ENCODE measurements at regions not wholly inside any gene's neighbourhood (a gene's known extent, or its start where the extent isn't known, plus 50 kb on each side); places are given as distances from the start of the nearest gene placed in this dataset.

DNA sequence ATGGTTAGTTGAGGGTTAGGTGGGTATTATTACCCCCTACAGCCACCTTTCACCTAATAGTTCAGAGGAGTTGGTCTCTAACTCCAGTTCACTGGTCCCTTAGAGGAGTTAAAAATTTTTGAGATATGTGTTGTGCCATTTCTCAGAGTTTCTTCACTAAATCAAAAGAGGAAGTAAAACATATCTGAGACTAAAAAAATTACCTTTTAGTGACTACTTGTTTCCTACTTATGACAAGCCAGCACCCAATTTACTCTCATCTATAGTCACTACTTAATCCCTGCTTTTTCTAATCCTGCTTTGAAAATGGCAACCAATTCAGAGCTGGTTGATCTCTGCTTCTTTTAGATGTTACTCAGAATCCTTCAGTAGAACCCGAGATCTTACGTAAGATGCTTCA lies 1316.8 kb upstream of the B3GALT2 start:
- DNase-seq = no peak
- no peak for TF ChIP-seq CTCF (IDR thresholded peaks at IDR 0.05)
- Mint-ChIP-seq H3K4me3 (no peak overlapping the region), H3K4me1 (no peaks in the 10 kb centered on the region), H3K9me3 (no peaks in the 10 kb centered on the region), H3K27ac (no peak overlapping the region), H3K27me3 (ENCODE audit: low read depth, poor library complexity) (no peaks in the 10 kb centered on the region), H3K36me3 (ENCODE audit: low read depth) (no peaks in the 10 kb centered on the region)

DNA sequence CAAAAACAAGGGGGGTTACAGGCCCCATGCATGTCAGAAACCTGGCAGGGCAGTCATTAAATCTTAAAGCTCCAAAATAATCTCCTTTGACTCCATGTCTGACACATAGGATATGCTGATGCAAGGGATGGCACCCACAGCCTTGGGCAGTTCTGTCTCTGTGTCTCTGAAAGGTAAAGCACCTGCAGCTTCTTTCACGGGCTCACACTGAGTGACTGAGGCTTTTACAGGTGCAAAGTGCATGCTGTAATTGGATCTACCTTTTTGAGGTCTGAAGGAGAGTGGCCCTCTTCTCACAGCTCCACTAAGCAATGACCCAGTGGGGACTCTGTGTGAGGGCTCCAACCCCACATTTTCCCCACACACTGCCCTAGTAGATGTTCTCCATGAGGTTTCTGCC lies 1309.0 kb upstream of the B3GALT2 start:
- H3K9me3 Mint-ChIP-seq = peaks cover 7% of the 10 kb centered on the region
- DNase-seq = no peak
- no peak overlapping the region for H3K27ac Mint-ChIP-seq
- no peak for TF ChIP-seq CTCF (IDR thresholded peaks at IDR 0.05)
- H3K4me1 Mint-ChIP-seq = no peaks in the 10 kb centered on the region
- H3K4me3 Mint-ChIP-seq = no peak overlapping the region
- peaks cover 3% of the 10 kb centered on the region for H3K27me3 Mint-ChIP-seq (ENCODE audit: low read depth, poor library complexity)
- no peaks in the 10 kb centered on the region for H3K36me3 Mint-ChIP-seq (ENCODE audit: low read depth)

DNA sequence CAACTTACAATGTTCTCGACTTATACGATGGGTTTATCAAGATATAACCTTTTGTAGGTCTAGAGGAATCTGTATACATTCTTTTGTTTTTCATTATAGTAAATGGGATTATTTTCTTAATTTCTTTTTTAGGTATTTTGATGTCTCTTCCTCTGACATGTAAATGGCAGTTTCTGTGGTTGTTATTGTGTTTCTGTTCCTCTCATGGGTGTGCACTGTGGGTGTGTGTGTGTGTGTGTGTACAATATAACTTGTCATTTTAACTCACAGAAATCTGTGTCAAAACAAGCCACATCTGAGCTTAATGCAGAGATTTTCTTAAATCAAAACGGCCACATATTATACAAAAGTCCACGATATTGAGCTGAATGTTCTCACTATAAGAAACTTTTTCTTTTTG lies 1300.8 kb upstream of the B3GALT2 start:
- DNase-seq = no peak
- H3K27me3 Mint-ChIP-seq (ENCODE audit: low read depth, poor library complexity) = no peaks in the 10 kb centered on the region
- H3K4me3 Mint-ChIP-seq = no peak overlapping the region
- no peak overlapping the region for H3K27ac Mint-ChIP-seq
- H3K4me1 Mint-ChIP-seq = no peaks in the 10 kb centered on the region
- no peak for TF ChIP-seq CTCF (IDR thresholded peaks at IDR 0.05)
- H3K9me3 Mint-ChIP-seq = peaks cover 9% of the 10 kb centered on the region
- no peaks in the 10 kb centered on the region for H3K36me3 Mint-ChIP-seq (ENCODE audit: low read depth)

DNA sequence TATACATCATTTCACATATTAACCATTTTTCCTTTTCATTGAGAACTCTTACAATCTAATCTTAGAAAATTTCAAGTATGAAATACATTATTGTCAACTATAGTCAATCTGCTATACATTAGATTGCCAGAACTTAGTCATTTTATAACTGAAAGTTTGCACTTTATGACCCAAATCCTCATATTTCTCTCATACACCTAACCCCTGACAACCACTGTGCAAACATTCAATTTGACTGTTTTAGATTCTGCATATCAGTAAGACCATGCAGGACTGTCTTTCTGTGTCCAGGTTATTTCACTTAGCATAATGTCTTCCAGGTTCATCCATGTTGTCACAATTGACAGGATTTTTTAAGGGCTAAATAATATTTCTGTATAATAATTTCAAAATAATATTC lies 1299.0 kb upstream of the B3GALT2 start:
- H3K27me3 Mint-ChIP-seq (ENCODE audit: low read depth, poor library complexity) = no peaks in the 10 kb centered on the region

DNA sequence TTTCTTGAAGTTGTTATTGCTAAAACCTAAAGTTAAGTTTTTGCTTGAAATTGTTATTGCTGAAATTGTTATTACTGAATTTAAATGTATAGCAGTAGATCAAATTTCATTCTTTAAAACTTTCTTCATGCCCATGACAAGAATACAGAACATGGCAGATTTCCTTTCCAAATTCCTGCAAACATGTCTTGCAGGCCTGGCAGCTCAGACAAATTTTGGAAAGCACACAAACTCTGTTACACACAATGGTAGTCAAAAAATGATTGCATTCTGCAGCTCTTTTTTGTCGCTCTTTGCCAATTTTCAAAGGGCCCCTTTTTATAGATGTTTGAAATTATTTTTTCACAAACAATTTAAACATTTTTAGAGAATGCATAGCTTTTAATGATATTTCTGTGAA lies 1292.3 kb upstream of the B3GALT2 start:
- H3K4me3 Mint-ChIP-seq = no peak overlapping the region
- no peak overlapping the region for H3K27ac Mint-ChIP-seq
- no peaks in the 10 kb centered on the region for H3K36me3 Mint-ChIP-seq (ENCODE audit: low read depth)
- peaks cover 26% of the 10 kb centered on the region for H3K4me1 Mint-ChIP-seq
- TF ChIP-seq CTCF (IDR thresholded peaks at IDR 0.05) = no peak
- no peak for DNase-seq
- H3K27me3 Mint-ChIP-seq (ENCODE audit: low read depth, poor library complexity) = no peaks in the 10 kb centered on the region
- H3K9me3 Mint-ChIP-seq = no peaks in the 10 kb centered on the region

More for the DNA sequence above, 1299.0 kb upstream of the B3GALT2 start:
- Mint-ChIP-seq H3K4me1 (no peaks in the 10 kb centered on the region), H3K9me3 (peaks cover 9% of the 10 kb centered on the region), H3K36me3 (ENCODE audit: low read depth) (no peaks in the 10 kb centered on the region), H3K4me3 (no peak overlapping the region), H3K27ac (no peak overlapping the region)
- DNase-seq = no peak
- no peak for TF ChIP-seq CTCF (IDR thresholded peaks at IDR 0.05)

DNA sequence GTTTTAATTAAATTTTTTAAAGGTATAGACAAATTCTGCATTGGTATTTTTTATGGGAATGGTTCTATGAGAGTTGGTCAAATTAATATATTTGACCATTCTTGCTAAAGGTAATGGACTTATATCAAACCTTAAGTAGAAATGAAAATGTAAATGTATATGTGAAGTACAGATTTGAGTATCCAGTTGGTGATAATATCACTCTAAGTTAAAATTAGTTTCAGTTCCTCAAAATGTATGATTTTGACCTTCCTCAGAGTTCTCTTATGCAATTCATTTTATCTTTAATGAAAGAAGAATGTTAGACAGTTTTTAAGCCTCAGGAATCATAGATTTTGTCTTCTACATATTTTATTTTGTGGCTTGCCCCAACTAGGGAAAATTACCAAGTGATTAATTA lies 1291.5 kb upstream of the B3GALT2 start:
- Mint-ChIP-seq H3K27me3 (ENCODE audit: low read depth, poor library complexity) (no peaks in the 10 kb centered on the region), H3K36me3 (ENCODE audit: low read depth) (no peaks in the 10 kb centered on the region), H3K4me3 (no peak overlapping the region), H3K4me1 (peaks cover 28% of the 10 kb centered on the region), H3K9me3 (no peaks in the 10 kb centered on the region), H3K27ac (no peak overlapping the region)
- DNase-seq = no peak
- TF ChIP-seq CTCF (IDR thresholded peaks at IDR 0.05) = no peak
